ENCODE measurements at regions not wholly inside any gene's neighbourhood (a gene's known extent, or its start where the extent isn't known, plus 50 kb on each side); places are given as distances from the start of the nearest gene placed in this dataset.

DNA sequence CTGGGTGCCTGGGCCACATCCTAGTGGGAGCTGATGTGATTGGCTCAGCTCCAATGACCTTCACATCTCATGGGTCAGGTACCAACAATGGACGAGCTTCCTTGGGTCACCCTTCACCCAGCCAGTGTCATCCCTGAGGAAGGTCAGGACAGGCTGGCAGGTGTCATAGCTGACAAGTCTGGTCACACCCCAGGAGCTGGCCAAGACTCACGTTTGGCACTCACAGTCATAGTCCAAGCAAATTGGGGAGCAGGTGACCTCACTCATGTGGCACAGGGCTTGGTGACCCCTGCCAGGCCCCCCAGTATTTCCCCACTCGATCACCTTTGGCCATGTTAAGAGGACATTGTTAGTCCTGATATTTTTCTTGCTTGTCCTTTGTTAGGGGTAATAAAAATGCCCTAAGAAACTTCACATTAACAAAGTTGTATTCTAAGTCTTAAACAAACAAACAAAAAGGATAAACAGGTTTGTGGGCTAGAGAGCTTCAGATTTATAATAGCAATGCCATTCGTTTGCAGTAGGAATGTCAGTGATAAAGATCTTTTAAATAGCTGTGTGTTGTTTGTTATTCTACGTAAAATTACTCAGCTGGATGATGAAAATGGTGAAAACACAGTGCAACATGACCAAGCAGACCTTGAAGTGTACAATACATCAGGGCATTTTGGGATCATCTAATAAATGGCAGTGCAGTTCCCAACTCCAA, 79.5 kb upstream of the POMGNT2 start:
- TF ChIP-seq NFIC (IDR thresholded peaks at IDR 0.05), result no peak
- no peak for TF ChIP-seq EP300 (IDR thresholded peaks at IDR 0.05; ENCODE audit: borderline replicate concordance)
- no peak for TF ChIP-seq ZBTB7A (IDR thresholded peaks at IDR 0.05; ENCODE audit: low read depth)

DNA sequence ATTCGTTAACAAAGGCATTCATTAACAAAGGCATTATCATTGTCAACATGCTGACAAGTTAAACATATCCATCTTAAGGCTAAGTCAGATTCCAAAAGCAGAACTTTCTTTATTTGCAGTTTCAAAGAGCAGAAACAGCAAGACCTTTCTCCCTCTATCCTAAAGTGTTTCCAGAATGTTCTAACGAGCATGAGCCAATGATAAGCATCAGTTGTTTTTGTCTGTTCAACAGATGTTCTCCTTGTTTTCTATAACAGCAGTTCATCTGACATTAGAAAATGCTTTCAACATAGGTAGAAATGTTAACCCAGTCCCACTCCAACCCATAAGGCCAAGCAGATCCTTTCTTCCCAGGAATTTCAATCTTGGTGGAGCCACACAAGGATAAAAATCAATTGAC, 77.6 kb upstream of the POMGNT2 start:
- TF ChIP-seq, protein P1, sequence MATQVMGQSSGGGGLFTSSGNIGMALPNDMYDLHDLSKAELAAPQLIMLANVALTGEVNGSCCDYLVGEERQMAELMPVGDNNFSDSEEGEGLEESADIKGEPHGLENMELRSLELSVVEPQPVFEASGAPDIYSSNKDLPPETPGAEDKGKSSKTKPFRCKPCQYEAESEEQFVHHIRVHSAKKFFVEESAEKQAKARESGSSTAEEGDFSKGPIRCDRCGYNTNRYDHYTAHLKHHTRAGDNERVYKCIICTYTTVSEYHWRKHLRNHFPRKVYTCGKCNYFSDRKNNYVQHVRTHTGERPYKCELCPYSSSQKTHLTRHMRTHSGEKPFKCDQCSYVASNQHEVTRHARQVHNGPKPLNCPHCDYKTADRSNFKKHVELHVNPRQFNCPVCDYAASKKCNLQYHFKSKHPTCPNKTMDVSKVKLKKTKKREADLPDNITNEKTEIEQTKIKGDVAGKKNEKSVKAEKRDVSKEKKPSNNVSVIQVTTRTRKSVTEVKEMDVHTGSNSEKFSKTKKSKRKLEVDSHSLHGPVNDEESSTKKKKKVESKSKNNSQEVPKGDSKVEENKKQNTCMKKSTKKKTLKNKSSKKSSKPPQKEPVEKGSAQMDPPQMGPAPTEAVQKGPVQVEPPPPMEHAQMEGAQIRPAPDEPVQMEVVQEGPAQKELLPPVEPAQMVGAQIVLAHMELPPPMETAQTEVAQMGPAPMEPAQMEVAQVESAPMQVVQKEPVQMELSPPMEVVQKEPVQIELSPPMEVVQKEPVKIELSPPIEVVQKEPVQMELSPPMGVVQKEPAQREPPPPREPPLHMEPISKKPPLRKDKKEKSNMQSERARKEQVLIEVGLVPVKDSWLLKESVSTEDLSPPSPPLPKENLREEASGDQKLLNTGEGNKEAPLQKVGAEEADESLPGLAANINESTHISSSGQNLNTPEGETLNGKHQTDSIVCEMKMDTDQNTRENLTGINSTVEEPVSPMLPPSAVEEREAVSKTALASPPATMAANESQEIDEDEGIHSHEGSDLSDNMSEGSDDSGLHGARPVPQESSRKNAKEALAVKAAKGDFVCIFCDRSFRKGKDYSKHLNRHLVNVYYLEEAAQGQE (IDR thresholded peaks at IDR 0.05; ENCODE audit: low read depth), result no peak
- TF ChIP-seq, protein P2, sequence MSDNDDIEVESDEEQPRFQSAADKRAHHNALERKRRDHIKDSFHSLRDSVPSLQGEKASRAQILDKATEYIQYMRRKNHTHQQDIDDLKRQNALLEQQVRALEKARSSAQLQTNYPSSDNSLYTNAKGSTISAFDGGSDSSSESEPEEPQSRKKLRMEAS (IDR thresholded peaks at IDR 0.05), result no peak
- no peak for TF ChIP-seq TAF1 (IDR thresholded peaks at IDR 0.05; ENCODE audit: low read depth)
- TF ChIP-seq EGR1 (IDR thresholded peaks at IDR 0.05), result no peak
- no peak for TF ChIP-seq NFIC (IDR thresholded peaks at IDR 0.05)
- no peak for TF ChIP-seq RAD21 (IDR thresholded peaks at IDR 0.05; ENCODE audit: low read depth)
- no peak for TF ChIP-seq CEBPB (IDR thresholded peaks at IDR 0.05)
- TF ChIP-seq YY1 (IDR thresholded peaks at IDR 0.05; ENCODE audit: low read depth), result no peak
- no peak for TF ChIP-seq TEAD4 (IDR thresholded peaks at IDR 0.05)
- TF ChIP-seq EP300 (IDR thresholded peaks at IDR 0.05; ENCODE audit: borderline replicate concordance), result no peak
- no peak for TF ChIP-seq FOXM1 (IDR thresholded peaks at IDR 0.05; ENCODE audit: borderline replicate concordance, low read depth)
- TF ChIP-seq ZBTB7A (IDR thresholded peaks at IDR 0.05; ENCODE audit: low read depth), result no peak
- no peak for TF ChIP-seq TCF12 (IDR thresholded peaks at IDR 0.05; ENCODE audit: low read depth)
- TF ChIP-seq, protein P3, sequence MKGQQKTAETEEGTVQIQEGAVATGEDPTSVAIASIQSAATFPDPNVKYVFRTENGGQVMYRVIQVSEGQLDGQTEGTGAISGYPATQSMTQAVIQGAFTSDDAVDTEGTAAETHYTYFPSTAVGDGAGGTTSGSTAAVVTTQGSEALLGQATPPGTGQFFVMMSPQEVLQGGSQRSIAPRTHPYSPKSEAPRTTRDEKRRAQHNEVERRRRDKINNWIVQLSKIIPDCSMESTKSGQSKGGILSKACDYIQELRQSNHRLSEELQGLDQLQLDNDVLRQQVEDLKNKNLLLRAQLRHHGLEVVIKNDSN (IDR thresholded peaks at IDR 0.05), result no peak
- TF ChIP-seq CREB1 (IDR thresholded peaks at IDR 0.05; ENCODE audit: low read depth), result no peak

DNA sequence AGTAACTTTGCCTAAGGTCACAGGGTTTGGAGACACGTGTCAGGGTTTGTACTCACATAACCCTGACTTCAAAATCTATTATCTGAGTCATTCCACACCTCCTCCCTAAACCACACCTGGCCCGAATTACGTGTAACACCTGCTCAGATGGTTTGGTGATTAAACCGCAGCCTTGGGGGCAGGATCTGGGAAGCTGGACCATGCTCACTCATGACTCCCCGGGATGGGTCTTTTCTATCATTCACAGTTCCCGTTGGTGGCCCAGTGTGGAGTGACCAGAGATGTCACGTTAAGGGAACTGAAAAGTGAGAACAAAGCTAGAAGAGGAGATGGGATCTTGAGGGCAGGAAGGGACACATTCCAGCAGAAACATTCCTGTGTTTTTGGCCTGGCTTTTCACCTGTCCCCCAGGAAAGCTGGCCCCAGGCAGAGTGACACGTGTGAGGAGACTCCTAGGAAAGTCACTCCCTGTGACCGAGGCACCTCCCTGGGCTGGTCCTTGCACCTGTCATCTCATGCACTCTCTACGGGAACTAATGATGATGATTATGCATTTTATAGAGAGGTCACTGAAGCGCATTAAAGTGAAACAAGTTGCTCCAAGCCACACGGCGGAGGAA, 75.4 kb upstream of the POMGNT2 start:
- TF ChIP-seq, protein P3 (IDR thresholded peaks at IDR 0.05), result no peak
- no peak for TF ChIP-seq RAD21 (IDR thresholded peaks at IDR 0.05; ENCODE audit: low read depth)
- TF ChIP-seq NFIC (IDR thresholded peaks at IDR 0.05), result no peak
- TF ChIP-seq, protein P2 (IDR thresholded peaks at IDR 0.05), result no peak
- TF ChIP-seq TEAD4 (IDR thresholded peaks at IDR 0.05), result no peak

DNA sequence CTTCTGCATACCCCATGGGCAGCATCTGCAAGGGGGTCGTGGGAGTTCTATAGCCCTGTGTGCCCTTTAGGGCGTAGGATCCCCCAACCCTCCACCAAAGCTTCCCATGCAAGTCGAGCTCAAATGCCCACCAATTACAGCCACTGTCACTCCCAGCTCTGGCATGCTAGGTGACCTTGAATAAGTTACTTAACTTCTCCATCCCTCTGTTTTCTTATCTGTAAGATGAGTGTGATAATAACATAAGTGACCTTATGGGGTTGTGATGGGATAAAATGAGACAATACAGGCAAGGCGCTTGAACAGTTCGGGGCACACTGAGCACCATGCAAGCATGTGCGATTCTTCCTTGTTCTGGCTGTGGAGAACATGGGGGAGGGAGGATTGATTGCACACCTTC, 74.8 kb upstream of the POMGNT2 start:
- TF ChIP-seq RAD21 (IDR thresholded peaks at IDR 0.05; ENCODE audit: low read depth) (no peak), CREB1 (IDR thresholded peaks at IDR 0.05; ENCODE audit: low read depth) (no peak), YY1 (IDR thresholded peaks at IDR 0.05; ENCODE audit: low read depth) (no peak), FOXM1 (IDR thresholded peaks at IDR 0.05; ENCODE audit: borderline replicate concordance, low read depth) (no peak), TAF1 (IDR thresholded peaks at IDR 0.05; ENCODE audit: low read depth) (no peak), EGR1 (IDR thresholded peaks at IDR 0.05) (no peak)
- TF ChIP-seq, protein P3 (IDR thresholded peaks at IDR 0.05), result no peak

DNA sequence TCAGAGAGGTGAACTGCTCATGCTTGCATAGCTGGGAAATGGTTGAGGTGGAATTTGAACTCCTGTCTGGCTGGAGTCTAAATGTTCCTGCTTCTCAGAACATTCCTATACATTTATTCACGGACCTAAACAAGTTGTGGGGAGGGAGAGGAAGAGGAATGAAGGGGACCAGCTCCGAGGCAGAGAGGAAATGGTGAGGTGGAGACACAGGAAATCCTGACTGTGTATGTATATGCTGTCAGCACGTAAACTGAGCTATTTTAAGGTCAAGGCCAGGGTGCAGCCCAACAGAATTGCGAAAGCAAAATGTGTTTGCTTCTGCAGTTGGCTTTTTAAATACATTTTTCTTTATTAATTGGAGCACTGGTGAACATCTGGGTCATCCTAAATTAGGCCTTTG, 74.1 kb upstream of the POMGNT2 start:
- TF ChIP-seq ZBTB7A (IDR thresholded peaks at IDR 0.05; ENCODE audit: low read depth), result no peak
- TF ChIP-seq TCF12 (IDR thresholded peaks at IDR 0.05; ENCODE audit: low read depth), result no peak
- TF ChIP-seq EGR1 (IDR thresholded peaks at IDR 0.05), result no peak
- TF ChIP-seq CEBPB (IDR thresholded peaks at IDR 0.05), result no peak
- TF ChIP-seq, protein P1 (IDR thresholded peaks at IDR 0.05; ENCODE audit: low read depth), result no peak
- TF ChIP-seq YY1 (IDR thresholded peaks at IDR 0.05; ENCODE audit: low read depth), result no peak
- no peak for TF ChIP-seq NFIC (IDR thresholded peaks at IDR 0.05)
- TF ChIP-seq CREB1 (IDR thresholded peaks at IDR 0.05; ENCODE audit: low read depth), result no peak
- TF ChIP-seq, protein P3 (IDR thresholded peaks at IDR 0.05), result no peak
- TF ChIP-seq TEAD4 (IDR thresholded peaks at IDR 0.05), result no peak
- TF ChIP-seq EP300 (IDR thresholded peaks at IDR 0.05; ENCODE audit: borderline replicate concordance), result no peak

Measured in Ishikawa (cell line).